ENCODE measurements at regions not wholly inside any gene's neighbourhood (a gene's known extent, or its start where the extent isn't known, plus 50 kb on each side); places are given as distances from the start of the nearest gene placed in this dataset.

GRCh38 chr4:58653251-58653650, 1543.1 kb upstream of the IGFBP7 start:
- H3K27ac ChIP-seq (ENCODE audit: low read depth, low read length, poor library complexity, severe bottlenecking) = no peak overlapping the region
- no peaks in the 10 kb centered on the region for H3K36me3 ChIP-seq (ENCODE audit: insufficient read depth, low read length)
- no TSS peak for BruUV-seq (replicated peaks)
- H3K4me1 ChIP-seq (ENCODE audit: insufficient read depth, low read length, poor library complexity, severe bottlenecking) = no peaks in the 10 kb centered on the region
- ChIA-PET POLR2A (interaction anchor here (0.7 kb wide), 1 partner anchor 1400 kb away, joined by 3 read pairs; no protein-coding TSS in a partner anchor), CTCF (ENCODE audit: unreplicated experiment) (no interaction called here)
- DNase-seq (ENCODE audit: low spot score) = no peak
- no peaks in the 10 kb centered on the region for H4K20me1 ChIP-seq (ENCODE audit: insufficient read depth, low read length)
- TF ChIP-seq EZH2phosphoT487 (IDR thresholded peaks at IDR 0.05; ENCODE audit: borderline replicate concordance, low read depth, low read length) (no peak), CTCF (conservative IDR thresholded peaks at IDR 0.05; ENCODE audit: low read length) (no peak)
- no peaks in the 10 kb centered on the region for H3K79me2 ChIP-seq (ENCODE audit: insufficient read depth, low read depth, low read length)
- no peak overlapping the region for H3K4me3 ChIP-seq (ENCODE audit: low read depth, low read length, poor library complexity, severe bottlenecking)
- no peak overlapping the region for H3K4me2 ChIP-seq (ENCODE audit: low read length)
- H2AFZ ChIP-seq (ENCODE audit: low read length) = no peak overlapping the region
- intact Hi-C loops (cut with micrococcal nuclease; ENCODE audit: unreplicated experiment) = no loop called here
- H3K9me3 ChIP-seq (ENCODE audit: low read length) = no peaks in the 10 kb centered on the region
- H3K9me2 ChIP-seq (ENCODE audit: insufficient read depth, low read length) = no peaks in the 10 kb centered on the region

- Histone ChIP-seq H3K79me2 (ENCODE audit: insufficient read depth, low read depth, low read length) (no peaks in the 10 kb centered on the region), H3K4me2 (ENCODE audit: low read length) (no peak overlapping the region), H3K36me3 (ENCODE audit: insufficient read depth, low read length) (no peaks in the 10 kb centered on the region), H3K9me3 (ENCODE audit: low read length) (no peaks in the 10 kb centered on the region), H3K4me3 (ENCODE audit: low read depth, low read length, poor library complexity, severe bottlenecking) (no peak overlapping the region), H3K4me1 (ENCODE audit: insufficient read depth, low read length, poor library complexity, severe bottlenecking) (no peaks in the 10 kb centered on the region), H2AFZ (ENCODE audit: low read length) (no peak overlapping the region), H4K20me1 (ENCODE audit: insufficient read depth, low read length) (no peaks in the 10 kb centered on the region), H3K9me2 (ENCODE audit: insufficient read depth, low read length) (no peaks in the 10 kb centered on the region), H3K27ac (ENCODE audit: low read depth, low read length, poor library complexity, severe bottlenecking) (no peak overlapping the region)
- no peak for TF ChIP-seq EZH2phosphoT487 (IDR thresholded peaks at IDR 0.05; ENCODE audit: borderline replicate concordance, low read depth, low read length)
- no peak for TF ChIP-seq CTCF (conservative IDR thresholded peaks at IDR 0.05; ENCODE audit: low read length)
- POLR2A ChIA-PET = no interaction called here
- CTCF ChIA-PET (ENCODE audit: unreplicated experiment) = no interaction called here
- intact Hi-C loops (cut with micrococcal nuclease; ENCODE audit: unreplicated experiment) = no loop called here
- no peak for DNase-seq (ENCODE audit: low spot score)
- no TSS peak for BruUV-seq (replicated peaks)
Measured at GRCh38 chr4:58649226-58649625, 1539.0 kb upstream of the IGFBP7 start.

- ChIA-PET CTCF (ENCODE audit: unreplicated experiment) (no interaction called here), POLR2A (no interaction called here)
- H3K4me1 ChIP-seq (ENCODE audit: insufficient read depth, low read length, poor library complexity, severe bottlenecking) = no peaks in the 10 kb centered on the region
- no peak for DNase-seq (ENCODE audit: low spot score)
- no peaks in the 10 kb centered on the region for H3K36me3 ChIP-seq (ENCODE audit: insufficient read depth, low read length)
- H2AFZ ChIP-seq (ENCODE audit: low read length) = no peak overlapping the region
- intact Hi-C loops (cut with micrococcal nuclease; ENCODE audit: unreplicated experiment) = no loop called here
- TF ChIP-seq CTCF (conservative IDR thresholded peaks at IDR 0.05; ENCODE audit: low read length) = no peak
- no peak for TF ChIP-seq EZH2phosphoT487 (IDR thresholded peaks at IDR 0.05; ENCODE audit: borderline replicate concordance, low read depth, low read length)
- H3K79me2 ChIP-seq (ENCODE audit: insufficient read depth, low read depth, low read length) = no peaks in the 10 kb centered on the region
- no peak overlapping the region for H3K4me2 ChIP-seq (ENCODE audit: low read length)
- H3K27ac ChIP-seq (ENCODE audit: low read depth, low read length, poor library complexity, severe bottlenecking) = no peak overlapping the region
- H3K9me3 ChIP-seq (ENCODE audit: low read length) = no peaks in the 10 kb centered on the region
- no peaks in the 10 kb centered on the region for H4K20me1 ChIP-seq (ENCODE audit: insufficient read depth, low read length)
- H3K4me3 ChIP-seq (ENCODE audit: low read depth, low read length, poor library complexity, severe bottlenecking) = no peak overlapping the region
- no peaks in the 10 kb centered on the region for H3K9me2 ChIP-seq (ENCODE audit: insufficient read depth, low read length)
- no TSS peak for BruUV-seq (replicated peaks)
Measured at GRCh38 chr4:58646126-58646525, 1535.9 kb upstream of the IGFBP7 start.
